H1 (cell line): ENCODE measurements at regions not wholly inside any gene's neighbourhood (a gene's known extent, or its start where the extent isn't known, plus 50 kb on each side); places are given as distances from the start of the nearest gene placed in this dataset.

Experiments
- CTCF ChIA-PET: fragments of 300-600 bp; sonication (Branson Sonifier 250); formaldehyde crosslinking; loops from one replicate; lab custom pipeline; 2021; ENCODE audit not compliant: partially characterized antibody; lab: Charles Lee
- POLR2A ChIA-PET: fragments of 300-600 bp; sonication (Branson Sonifier 250); formaldehyde crosslinking; loops from one replicate; lab custom pipeline; 2021; ENCODE audit warnings: inconsistent platforms; ENCODE audit not compliant: partially characterized antibody; lab: Charles Lee
- DNase-seq, 2 experiments: peaks; one replicate each; pipeline versions ENCODE4 v3.0.0 to v3.0.0-alpha.2; 2010 to 2022; ENCODE audit warnings: low spot score in 2 of 2, low read depth in 1 of 2, mixed read lengths in 1 of 2
- FAIRE-seq: peaks from 2 replicates; lab custom pipeline; 2011; peaks lifted over from hg19 to GRCh38; lab: Jason Lieb, UNC
- H2AFZ ChIP-seq: 2 replicates; pipeline ENCODE4 v1.8.1; 2012; ENCODE audit warnings: low read length, inconsistent platforms
- H2AK5ac ChIP-seq: 2 replicates; pipeline ENCODE4 v1.6.1; 2013; ENCODE audit warnings: low read depth, low read length
- H2BK120ac ChIP-seq: replicated peaks from 2 replicates; pipeline ENCODE3; 2013; ENCODE audit warnings: low read depth, low read length, inconsistent platforms
- H2BK12ac ChIP-seq: 2 replicates; pipeline ENCODE4 v1.6.1; 2013; ENCODE audit warnings: low read depth, low read length
- H2BK15ac ChIP-seq: 2 replicates; pipeline ENCODE4 v1.6.1; 2013; ENCODE audit warnings: low read length
- H2BK20ac ChIP-seq: 2 replicates; pipeline ENCODE4 v1.6.1; 2013; ENCODE audit warnings: low read length
- H2BK5ac ChIP-seq: 2 replicates; pipeline ENCODE4 v1.6.1; 2013; ENCODE audit warnings: low read depth, low read length
- H3K14ac ChIP-seq: 2 replicates; pipeline ENCODE4 v1.6.1; 2013; ENCODE audit warnings: inconsistent platforms; ENCODE audit not compliant: insufficient read length
- H3K18ac ChIP-seq: 2 replicates; pipeline ENCODE4 v1.6.1; 2013; ENCODE audit warnings: low read length; ENCODE audit errors: extremely low read depth
- H3K23ac ChIP-seq: 2 replicates; pipeline ENCODE4 v1.6.1; 2013; ENCODE audit warnings: inconsistent platforms; ENCODE audit not compliant: insufficient read length
- H3K23me2 ChIP-seq: 2 replicates; pipeline ENCODE4 v1.6.1; 2013; ENCODE audit warnings: low read depth, low read length
- H3K27ac ChIP-seq: 2 replicates; pipeline ENCODE4 v1.6.1; 2011; ENCODE audit warnings: low read depth, low read length, inconsistent platforms
- H3K27me3 ChIP-seq, 4 experiments: replicated peaks in 1 of 4; 1 replicate in 1 of 4; 2 replicates in 3 of 4; pipeline versions ENCODE4 v1.6.1 to v1.8.1; 2011 to 2013; ENCODE audit warnings: low read length in 3 of 4, mild to moderate bottlenecking in 3 of 4, inconsistent platforms in 2 of 4, mixed read lengths in 2 of 4, moderate library complexity in 1 of 4; ENCODE audit not compliant: control insufficient read depth in 3 of 4, insufficient read depth in 3 of 4; ENCODE audit errors: extremely low read depth in 1 of 4
- H3K36me3 ChIP-seq, 4 experiments: 2 replicates each; pipeline versions ENCODE4 v1.6.1 to v1.8.1; 2011 to 2013; ENCODE audit warnings: mild to moderate bottlenecking in 4 of 4, low read length in 3 of 4, moderate library complexity in 2 of 4, control low read depth in 1 of 4, inconsistent platforms in 1 of 4; ENCODE audit not compliant: insufficient read depth in 4 of 4, control insufficient read depth in 2 of 4
- H3K4ac ChIP-seq: replicated peaks from 2 replicates; pipeline ENCODE3; 2013; ENCODE audit warnings: low read length, low read depth, mixed read lengths, inconsistent platforms; ENCODE audit not compliant: insufficient read length
- H3K4me1 ChIP-seq, 4 experiments: replicated peaks in 1 of 4; 1 replicate in 1 of 4; 2 replicates in 3 of 4; pipeline versions ENCODE4 v1.6.1 to v1.8.1; 2011 to 2013; ENCODE audit warnings: low read length in 3 of 4, inconsistent platforms in 2 of 4, mixed read lengths in 1 of 4; ENCODE audit not compliant: insufficient read depth in 4 of 4, control insufficient read depth in 3 of 4
- H3K4me2 ChIP-seq, 2 experiments: 2 replicates each; pipeline versions ENCODE4 v1.6.1 to v1.8.1; 2011 to 2013; ENCODE audit warnings: low read depth in 2 of 2, low read length in 2 of 2, control low read depth in 1 of 2, inconsistent platforms in 1 of 2, mild to moderate bottlenecking in 1 of 2; ENCODE audit not compliant: insufficient read depth in 1 of 2
- H3K4me3 ChIP-seq, 4 experiments: fragments of 200-600, 300-600 bp in 1 of 4; sonication (generic), shearing (Covaris generic), sonication (Bioruptor Twin) in 1 of 4; 2 replicates each; pipeline versions ENCODE4 v1.5.1 to v1.8.1; 2011 to 2016; ENCODE audit warnings: low read length in 4 of 4, low read depth in 3 of 4, control low read depth in 2 of 4, inconsistent platforms in 2 of 4, mild to moderate bottlenecking in 2 of 4, mixed read lengths in 1 of 4, moderate library complexity in 1 of 4; ENCODE audit not compliant: insufficient read depth in 2 of 4; ENCODE audit errors: extremely low read depth in 1 of 4
- H3K56ac ChIP-seq: replicated peaks from 2 replicates; pipeline ENCODE3; 2013; ENCODE audit warnings: low read depth, mild to moderate bottlenecking, mixed read lengths, low read length, inconsistent platforms; ENCODE audit not compliant: insufficient read length
- H3K79me1 ChIP-seq: 2 replicates; pipeline ENCODE4 v1.6.1; 2013; ENCODE audit warnings: low read depth, low read length, control low read depth
- H3K79me2 ChIP-seq, 2 experiments: 2 replicates each; pipeline versions ENCODE4 v1.6.1 to v1.8.1; 2012 to 2013; ENCODE audit warnings: low read length in 2 of 2, mild to moderate bottlenecking in 2 of 2, inconsistent platforms in 1 of 2; ENCODE audit not compliant: insufficient read depth in 2 of 2, control insufficient read depth in 1 of 2
- H3K9ac ChIP-seq, 4 experiments: replicated peaks in 1 of 4; 1 replicate in 1 of 4; 2 replicates in 3 of 4; pipeline versions ENCODE4 v1.6.1 to v1.8.1; 2011 to 2013; ENCODE audit warnings: low read depth in 3 of 4, low read length in 3 of 4, control low read depth in 2 of 4, mild to moderate bottlenecking in 2 of 4, moderate library complexity in 2 of 4, inconsistent platforms in 1 of 4; ENCODE audit errors: extremely low read depth in 1 of 4
- H3K9me3 ChIP-seq, 2 experiments: 2 replicates each; pipeline versions ENCODE4 v1.6.1 to v1.8.1; 2012 to 2013; ENCODE audit warnings: mild to moderate bottlenecking in 2 of 2, moderate library complexity in 2 of 2, control low read depth in 1 of 2, inconsistent platforms in 1 of 2, low read depth in 1 of 2, low read length in 1 of 2, mixed read lengths in 1 of 2; ENCODE audit not compliant: insufficient read depth in 2 of 2
- H4K20me1 ChIP-seq, 2 experiments: replicated peaks in 1 of 2; 2 replicates each; pipeline versions ENCODE3 to v1.8.1; 2011 to 2013; ENCODE audit warnings: inconsistent platforms in 2 of 2, low read length in 2 of 2, mild to moderate bottlenecking in 1 of 2; ENCODE audit not compliant: insufficient read depth in 2 of 2, control insufficient read depth in 1 of 2
- H4K5ac ChIP-seq: 2 replicates; pipeline ENCODE4 v1.6.1; 2013; ENCODE audit warnings: low read length, low read depth, mixed read lengths, inconsistent platforms; ENCODE audit not compliant: insufficient read length
- H4K8ac ChIP-seq: 2 replicates; pipeline ENCODE4 v1.8.0; 2013; ENCODE audit warnings: mild to moderate bottlenecking, moderate library complexity, low read length, inconsistent platforms; ENCODE audit not compliant: insufficient read depth; ENCODE audit errors: extremely low read depth
- H4K91ac ChIP-seq: replicated peaks from 2 replicates; pipeline ENCODE3; 2013; ENCODE audit warnings: low read length, mixed read lengths, inconsistent platforms; ENCODE audit not compliant: insufficient read length
- BCL11A ChIP-seq, 2 experiments: IDR thresholded peaks; one replicate each; pipeline ENCODE4 v1.6.1; 2011; ENCODE audit warnings: low read depth in 2 of 2, low read length in 2 of 2, mild to moderate bottlenecking in 2 of 2
- CHD2 ChIP-seq: IDR thresholded peaks from 2 replicates; pipeline ENCODE4 v1.6.1; 2012; ENCODE audit warnings: low read length, improper control_type of control experiment
- CTBP2 ChIP-seq: IDR thresholded peaks from 2 replicates; pipeline ENCODE4 v1.7.0; 2011; ENCODE audit warnings: borderline replicate concordance, mild to moderate bottlenecking, moderate library complexity, mixed read lengths, low read length; ENCODE audit not compliant: insufficient read depth, insufficient read length
- EGR1 ChIP-seq: IDR thresholded peaks from 2 replicates; pipeline ENCODE4 v1.6.1; 2011; ENCODE audit warnings: low read depth, low read length, borderline replicate concordance
- EP300 ChIP-seq, 2 experiments: IDR thresholded peaks; 1 replicate in 1 of 2; 2 replicates in 1 of 2; pipeline ENCODE4 v1.6.1; 2011 to 2012; ENCODE audit warnings: low read depth in 2 of 2, low read length in 2 of 2, mild to moderate bottlenecking in 2 of 2, borderline replicate concordance in 1 of 2, inconsistent platforms in 1 of 2, moderate library complexity in 1 of 2
- GTF2F1 ChIP-seq: IDR thresholded peaks from 2 replicates; pipeline ENCODE4 v1.6.1; 2012; ENCODE audit warnings: low read depth, low read length, improper control_type of control experiment, borderline replicate concordance
- KDM4A ChIP-seq: IDR thresholded peaks from one replicate; pipeline ENCODE4 v1.7.1; 2012; ENCODE audit warnings: low read depth, mild to moderate bottlenecking, moderate library complexity, low read length, inconsistent platforms; ENCODE audit not compliant: severe bottlenecking
- POLR2AphosphoS5 ChIP-seq: IDR thresholded peaks from 2 replicates; pipeline ENCODE4 v1.6.1; 2011; ENCODE audit warnings: low read depth, low read length
- RFX5 ChIP-seq: IDR thresholded peaks from 2 replicates; pipeline ENCODE4 v1.6.1; 2011; ENCODE audit warnings: low read depth, low read length, improper control_type of control experiment, borderline replicate concordance
- SAP30 ChIP-seq: fragments of 300-600 bp; sonication (generic); IDR thresholded peaks from 2 replicates; pipeline ENCODE4 v1.7.1; 2012; ENCODE audit warnings: low read length, moderate library complexity, mild to moderate bottlenecking, inconsistent platforms; ENCODE audit not compliant: insufficient read depth, insufficient replicate concordance
- SIRT6 ChIP-seq: IDR thresholded peaks from one replicate; pipeline ENCODE4 v1.7.1; 2012; ENCODE audit warnings: low read length, inconsistent platforms
- SUZ12 ChIP-seq: fragments of 200-600 bp; sonication (generic); IDR thresholded peaks from 2 replicates; pipeline ENCODE4 v1.6.1; 2012; ENCODE audit warnings: mild to moderate bottlenecking, inconsistent platforms, low read length, moderate library complexity, mixed read lengths
- ZNF274 ChIP-seq: IDR thresholded peaks from 2 replicates; pipeline ENCODE4 v1.7.0; 2012; ENCODE audit warnings: low read length, borderline replicate concordance; ENCODE audit errors: extremely low read depth
- WGBS, 2 experiments: shearing (Covaris generic) in 1 of 2; methylation state at CpG; one replicate each; pipeline versions ENCODE4 v1.1.6 to v1.1.7; 2013 to 2015; ENCODE audit warnings: low lambda C conversion rate in 2 of 2, mixed read lengths in 2 of 2, inconsistent platforms in 1 of 2, low coverage in 1 of 2, missing lambda C conversion rate in 1 of 2; ENCODE audit not compliant: insufficient replicate concordance in 2 of 2, insufficient coverage in 1 of 2, insufficient read length in 1 of 2; ENCODE audit errors: extremely low coverage in 1 of 2, missing lambda C conversion rate in 1 of 2; 5-methylcytosine and 5-hydroxymethylcytosine counted together
- TF ChIP-seq, protein P1 (sequence below): IDR thresholded peaks from 2 replicates; pipeline ENCODE4 v1.6.1; 2012; ENCODE audit warnings: inconsistent platforms

DNA sequence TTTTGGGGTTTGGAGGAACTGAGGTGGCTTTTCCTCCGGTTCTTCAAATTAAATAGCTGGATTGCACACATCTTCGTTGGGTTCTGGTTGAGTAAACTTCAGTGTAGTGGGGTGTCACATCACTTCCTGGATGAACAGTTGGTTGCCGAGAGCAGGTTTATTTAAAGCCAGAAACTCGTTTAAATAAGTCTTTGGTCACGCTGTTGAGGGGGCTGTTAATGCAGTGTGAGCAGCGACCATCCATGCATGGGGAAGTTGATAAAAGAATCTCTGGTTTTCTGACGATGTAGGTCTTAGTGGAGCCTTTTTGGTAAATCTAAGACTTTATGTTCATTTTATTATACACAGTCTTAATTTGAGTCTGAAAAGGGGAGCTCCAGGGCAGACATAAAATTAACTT, 351.2 kb upstream of the ARGLU1 start:
- no peak overlapping the region for H3K56ac ChIP-seq
- no peak overlapping the region for H2AK5ac ChIP-seq
- H3K36me3 ChIP-seq, result no peaks in the 10 kb centered on the region
- H4K5ac ChIP-seq, result no peak overlapping the region
- no peak overlapping the region for H3K9ac ChIP-seq
- no peak overlapping the region for H3K4me3 ChIP-seq
- H3K23ac ChIP-seq, result no peak overlapping the region
- peak overlapping the region; percentile 16; the same call in 1 of the 2 replicates for H2AFZ ChIP-seq
- H3K4ac ChIP-seq, result no peak overlapping the region
- H2BK20ac ChIP-seq, result no peak overlapping the region
- H4K91ac ChIP-seq, result no peak overlapping the region
- no peak overlapping the region for H3K14ac ChIP-seq
- no peaks in the 10 kb centered on the region for H3K9me3 ChIP-seq
- no peak overlapping the region for H2BK12ac ChIP-seq
- FAIRE-seq (no peak), DNase-seq (no peak)
- H3K27me3 ChIP-seq, result no peaks in the 10 kb centered on the region; a peak in 1 of 7 replicates
- no peak overlapping the region for H2BK15ac ChIP-seq
- ChIA-PET CTCF (interaction anchor here (0.6 to 2.1 kb wide), 8 partner anchors 25 to 383 kb away, joined by 3 to 6 read pairs (median 3); partner anchors contain the start of gene EFNB2), POLR2A (no interaction called here)
- H3K79me2 ChIP-seq, result no peaks in the 10 kb centered on the region
- peaks cover 2% of the 10 kb centered on the region; the same call in 1 of the 2 replicates for H3K23me2 ChIP-seq
- no peak overlapping the region for H4K8ac ChIP-seq
- H3K27ac ChIP-seq, result no peak overlapping the region
- WGBS, 2 experiments, result 73% methylated on average over 7 of the region's 7 CpGs; no CpG with 5 or more reads in 1 of the 2 experiments
- H2BK5ac ChIP-seq, result no peak overlapping the region
- H3K4me1 ChIP-seq, result peaks cover 0 to 18% (median 11%) of the 10 kb centered on the region in 4 experiments; a peak in 6 of 7 replicates
- H3K79me1 ChIP-seq, result no peaks in the 10 kb centered on the region
- H3K18ac ChIP-seq, result no peak overlapping the region
- no peak overlapping the region for H3K4me2 ChIP-seq
- H2BK120ac ChIP-seq, result no peak overlapping the region
- no peaks in the 10 kb centered on the region for H4K20me1 ChIP-seq
- TF ChIP-seq CTBP2, result no peak
- TF ChIP-seq ZNF274, result no peak
- TF ChIP-seq SUZ12, result no peak
- TF ChIP-seq CHD2, result no peak
- no peak for TF ChIP-seq KDM4A
- TF ChIP-seq POLR2AphosphoS5, result no peak
- TF ChIP-seq RFX5, result no peak
- no peak for TF ChIP-seq SIRT6
- no peak for TF ChIP-seq EP300 (IDR thresholded peaks at IDR 0.05; ENCODE audit: borderline replicate concordance in 1 of 2, low read depth in 2 of 2, low read length in 2 of 2)
- TF ChIP-seq SAP30, result no peak
- no peak for TF ChIP-seq GTF2F1
- TF ChIP-seq BCL11A (IDR thresholded peaks at IDR 0.05; ENCODE audit: low read depth in 2 of 2, low read length in 2 of 2), result no peak
- TF ChIP-seq, protein P1, sequence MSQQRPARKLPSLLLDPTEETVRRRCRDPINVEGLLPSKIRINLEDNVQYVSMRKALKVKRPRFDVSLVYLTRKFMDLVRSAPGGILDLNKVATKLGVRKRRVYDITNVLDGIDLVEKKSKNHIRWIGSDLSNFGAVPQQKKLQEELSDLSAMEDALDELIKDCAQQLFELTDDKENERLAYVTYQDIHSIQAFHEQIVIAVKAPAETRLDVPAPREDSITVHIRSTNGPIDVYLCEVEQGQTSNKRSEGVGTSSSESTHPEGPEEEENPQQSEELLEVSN, result no peak
- TF ChIP-seq EGR1, result no peak
